HL-60 (cell line): ENCODE measurements at regions not wholly inside any gene's neighbourhood (a gene's known extent, or its start where the extent isn't known, plus 50 kb on each side); places are given as distances from the start of the nearest gene placed in this dataset.

Experiments used
- GABPA ChIP-seq: IDR thresholded peaks from 2 replicates; pipeline ENCODE4 v1.6.1; 2012; ENCODE audit warnings: low read depth
- POLR2AphosphoS5 ChIP-seq: IDR thresholded peaks from 2 replicates; pipeline ENCODE4 v1.6.1; 2012; ENCODE audit warnings: low read depth
- SPI1 ChIP-seq: IDR thresholded peaks from 2 replicates; pipeline ENCODE4 v1.6.1; 2012; ENCODE audit warnings: low read depth, mild to moderate bottlenecking, borderline replicate concordance
- TF ChIP-seq, protein P1 (sequence below): IDR thresholded peaks from one replicate; pipeline ENCODE4 v1.5.1; 2011; ENCODE audit warnings: low read length, control low read depth, inconsistent platforms; ENCODE audit not compliant: insufficient read depth

GRCh38 chr10:36428507-36428906 is 696.9 kb upstream of the ANKRD30A start:
- TF ChIP-seq, protein P1, sequence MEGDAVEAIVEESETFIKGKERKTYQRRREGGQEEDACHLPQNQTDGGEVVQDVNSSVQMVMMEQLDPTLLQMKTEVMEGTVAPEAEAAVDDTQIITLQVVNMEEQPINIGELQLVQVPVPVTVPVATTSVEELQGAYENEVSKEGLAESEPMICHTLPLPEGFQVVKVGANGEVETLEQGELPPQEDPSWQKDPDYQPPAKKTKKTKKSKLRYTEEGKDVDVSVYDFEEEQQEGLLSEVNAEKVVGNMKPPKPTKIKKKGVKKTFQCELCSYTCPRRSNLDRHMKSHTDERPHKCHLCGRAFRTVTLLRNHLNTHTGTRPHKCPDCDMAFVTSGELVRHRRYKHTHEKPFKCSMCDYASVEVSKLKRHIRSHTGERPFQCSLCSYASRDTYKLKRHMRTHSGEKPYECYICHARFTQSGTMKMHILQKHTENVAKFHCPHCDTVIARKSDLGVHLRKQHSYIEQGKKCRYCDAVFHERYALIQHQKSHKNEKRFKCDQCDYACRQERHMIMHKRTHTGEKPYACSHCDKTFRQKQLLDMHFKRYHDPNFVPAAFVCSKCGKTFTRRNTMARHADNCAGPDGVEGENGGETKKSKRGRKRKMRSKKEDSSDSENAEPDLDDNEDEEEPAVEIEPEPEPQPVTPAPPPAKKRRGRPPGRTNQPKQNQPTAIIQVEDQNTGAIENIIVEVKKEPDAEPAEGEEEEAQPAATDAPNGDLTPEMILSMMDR, result no peak
- TF ChIP-seq SPI1 (no peak), GABPA (no peak), POLR2AphosphoS5 (no peak)
